ENCODE measurements at regions not wholly inside any gene's neighbourhood (a gene's known extent, or its start where the extent isn't known, plus 50 kb on each side); places are given as distances from the start of the nearest gene placed in this dataset.
A peak's percentile ranks its signal among the peaks of the same experiment; 100 is the strongest.
"Not testable (repeated sequence)": the region's sequence is repeated elsewhere in the genome, so short reads cannot be mapped to it uniquely, and the experiment has no call there.

DNA sequence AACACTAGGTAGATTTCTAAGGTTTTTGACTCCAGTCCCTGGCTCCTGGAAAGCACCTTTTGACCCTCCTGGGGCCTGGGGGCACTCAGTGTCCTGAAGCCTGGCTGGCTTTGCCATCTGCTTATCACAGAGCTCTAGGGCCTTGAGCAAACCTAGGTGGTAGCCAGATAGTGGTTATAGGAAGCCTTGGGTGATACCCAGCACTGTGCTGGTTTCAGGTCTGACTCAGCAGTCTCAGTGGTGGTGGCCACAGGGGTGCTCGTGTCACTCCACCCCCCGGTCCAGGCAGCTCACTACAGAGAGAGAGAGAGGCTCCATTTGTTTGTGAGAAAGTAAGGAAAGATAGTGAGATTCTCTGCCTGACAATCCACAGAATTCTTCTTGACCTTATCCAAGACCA is 195.8 kb upstream of the ZFP42 start:
- ATAC-seq = no peak
- DNase-seq = no peak
- intact Hi-C loops (cut with micrococcal nuclease) = no loop called here

DNA sequence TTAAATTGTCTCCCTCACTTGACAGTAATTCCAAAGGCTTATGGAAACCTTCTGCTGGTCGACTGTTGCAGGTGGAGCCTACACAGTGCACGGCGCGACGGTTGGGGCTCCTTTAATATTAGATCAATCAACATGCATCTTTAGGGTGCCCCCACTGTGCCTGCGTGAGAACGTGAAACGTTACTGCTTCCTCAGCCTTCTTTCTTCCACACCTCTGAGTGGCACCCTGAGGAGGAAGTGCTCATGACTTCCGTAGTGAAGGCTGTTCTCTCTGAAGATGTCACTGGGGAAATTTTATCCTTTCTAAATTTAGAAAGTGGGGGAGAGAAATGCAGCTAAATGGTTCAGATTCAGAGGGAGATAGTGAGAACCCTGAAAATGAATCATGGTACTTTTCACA is 184.0 kb upstream of the ZFP42 start:
- ATAC-seq (no peak), DNase-seq (no peak)
- intact Hi-C loops (cut with micrococcal nuclease) = no loop called here

DNA sequence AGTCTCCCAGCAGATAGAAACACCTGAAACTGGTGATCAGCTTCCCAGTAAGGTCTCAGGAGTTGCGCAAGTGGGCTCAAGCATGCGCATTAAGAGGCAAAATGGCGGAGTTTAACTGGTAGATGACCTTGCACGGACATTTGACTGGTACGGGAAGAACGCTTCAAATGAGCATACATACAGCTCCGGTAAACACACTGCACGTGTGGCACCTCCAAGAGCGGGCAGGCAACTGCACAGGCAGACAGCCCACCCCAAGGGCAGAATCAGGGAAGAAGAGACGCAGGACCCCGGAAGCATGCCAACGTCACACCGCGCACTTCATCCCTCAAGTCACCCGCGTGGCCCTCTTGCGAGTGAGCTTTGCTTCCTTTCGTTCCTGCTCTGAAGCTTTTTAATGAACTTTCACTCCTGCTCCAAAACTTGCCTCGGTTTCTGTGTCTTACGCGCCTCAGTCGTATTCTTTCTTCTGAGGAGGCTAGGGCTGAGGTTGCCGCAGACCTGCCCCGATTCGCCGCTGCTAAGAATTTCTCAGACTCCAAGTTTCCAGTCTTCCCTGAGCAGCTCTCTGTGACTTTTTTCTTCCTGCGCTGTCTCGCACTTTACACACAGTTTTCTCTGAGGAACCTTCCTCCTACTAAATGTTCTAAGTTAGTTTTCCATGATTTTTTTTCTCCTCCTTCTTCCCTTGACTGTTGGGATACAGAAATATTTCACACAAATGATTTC is 180.7 kb upstream of the ZFP42 start:
- ATAC-seq (peak; percentile 43), DNase-seq (peak; percentile 35)
- intact Hi-C loops (cut with micrococcal nuclease) = no loop called here

DNA sequence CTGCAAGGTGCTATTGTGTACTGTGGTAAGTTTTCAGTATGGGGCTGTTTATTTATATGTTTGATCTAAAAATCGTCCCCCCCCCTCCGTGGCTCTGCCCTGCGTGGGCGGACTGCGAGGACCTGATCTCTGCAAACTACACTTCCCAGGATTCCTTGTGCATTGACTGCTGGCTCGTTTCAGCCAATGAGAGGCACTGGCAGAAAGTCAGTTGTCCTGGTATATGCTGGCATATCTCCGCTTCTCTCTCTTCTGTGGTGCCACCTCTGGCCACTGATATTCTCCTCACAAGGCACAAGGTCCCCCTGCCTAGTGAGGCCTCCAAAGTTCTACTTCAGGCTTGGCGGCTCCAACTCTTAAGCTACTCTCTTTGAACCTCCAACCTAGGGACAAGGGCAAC is 168.8 kb upstream of the ZFP42 start:
- DNase-seq (no peak), ATAC-seq (no peak)
- intact Hi-C loops (cut with micrococcal nuclease) = no loop called here

DNA sequence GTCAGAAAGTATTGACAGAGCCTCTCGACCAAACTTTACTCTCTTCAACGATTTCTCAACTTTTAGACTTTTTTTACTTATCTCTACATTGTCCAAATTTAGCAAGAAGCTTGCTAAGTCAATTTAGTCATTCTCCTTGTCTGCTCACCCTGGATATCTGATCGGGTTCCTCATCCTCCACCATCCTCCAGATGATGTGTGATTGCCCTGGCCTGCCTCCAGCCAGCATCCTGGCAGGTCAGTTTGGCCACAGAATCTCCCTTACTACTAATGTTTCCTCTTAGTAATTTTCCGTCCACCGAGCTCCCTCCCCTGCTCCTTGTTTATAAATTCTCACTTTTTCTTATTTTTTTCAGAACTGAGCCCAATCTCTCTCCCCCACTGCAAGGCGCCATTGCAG is 167.9 kb upstream of the ZFP42 start:
- intact Hi-C loops (cut with micrococcal nuclease) = no loop called here
- DNase-seq (no peak), ATAC-seq (no peak)

DNA sequence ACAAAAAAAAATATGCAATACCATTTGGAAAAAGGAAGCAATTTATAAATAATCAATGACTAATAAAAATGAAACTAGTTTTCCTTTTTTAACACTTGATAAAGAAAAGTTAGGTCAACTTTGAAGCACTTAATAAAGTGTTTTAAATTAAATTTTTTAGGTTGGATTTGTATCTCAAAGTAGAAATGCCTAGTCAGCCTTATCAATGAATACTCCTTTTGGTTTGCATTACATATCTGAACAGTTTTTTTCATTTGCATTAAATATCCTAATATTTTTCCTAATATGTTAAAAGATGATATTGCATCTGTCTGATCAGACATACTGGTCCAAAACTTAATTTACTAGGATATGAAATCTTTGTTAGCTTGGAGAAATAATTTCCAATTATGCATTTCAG is 155.8 kb upstream of the ZFP42 start:
- ATAC-seq (no peak), DNase-seq (no peak)
- intact Hi-C loops (cut with micrococcal nuclease) = no loop called here

DNA sequence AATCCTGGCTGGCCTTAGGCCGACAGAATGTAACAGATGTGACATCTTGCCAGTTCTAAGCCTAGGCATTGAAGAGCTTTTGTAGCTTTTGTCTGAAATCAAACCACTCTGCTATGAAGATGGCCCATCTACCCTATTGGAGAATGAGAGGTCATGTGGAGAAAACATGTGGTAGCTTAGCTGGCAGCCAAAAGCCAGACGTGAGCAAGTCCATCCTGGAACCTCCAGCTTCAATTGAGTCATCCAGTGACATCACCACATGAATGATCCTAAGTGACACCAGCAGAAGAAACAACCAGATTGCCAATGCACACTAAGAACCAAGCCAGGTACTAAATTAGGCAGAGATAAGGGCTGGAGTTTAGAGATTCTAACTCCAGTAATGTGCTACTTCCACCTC is 154.8 kb upstream of the ZFP42 start:
- no peak for ATAC-seq
- no peak for DNase-seq
- intact Hi-C loops (cut with micrococcal nuclease) = no loop called here

DNA sequence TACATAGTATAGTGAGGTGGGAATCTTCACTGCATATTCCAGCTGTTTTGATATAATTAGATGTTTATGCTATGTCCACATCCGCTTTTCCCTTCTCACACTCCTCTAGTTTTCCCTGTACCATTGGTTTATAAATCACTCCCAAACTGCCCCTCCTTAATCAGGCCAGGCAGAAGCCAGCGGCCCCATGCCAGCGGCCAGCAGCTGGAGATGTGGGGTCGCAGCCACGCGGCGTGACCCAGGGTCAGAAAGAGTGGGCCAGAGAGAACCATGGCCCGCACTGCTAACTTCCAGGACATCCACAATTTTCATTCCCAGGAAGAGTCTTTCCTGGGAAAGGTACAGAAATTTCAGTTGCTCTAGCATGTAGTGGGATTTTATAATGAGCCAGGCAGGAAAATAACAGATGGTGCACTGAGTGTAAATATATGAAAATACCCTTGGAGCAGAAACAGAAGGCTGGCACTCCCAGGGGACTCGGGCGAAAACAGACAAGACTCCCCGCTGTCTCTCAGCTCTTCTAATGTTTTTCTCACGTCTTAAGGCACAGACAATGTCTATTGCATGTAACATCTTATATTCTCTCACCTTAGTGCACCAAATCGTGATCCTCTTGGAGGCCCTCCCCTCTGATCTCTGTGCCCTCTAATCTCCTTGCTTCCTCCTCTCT is 145.9 kb upstream of the ZFP42 start:
- intact Hi-C loops (cut with micrococcal nuclease) = no loop called here
- no peak for ATAC-seq
- no peak for DNase-seq

DNA sequence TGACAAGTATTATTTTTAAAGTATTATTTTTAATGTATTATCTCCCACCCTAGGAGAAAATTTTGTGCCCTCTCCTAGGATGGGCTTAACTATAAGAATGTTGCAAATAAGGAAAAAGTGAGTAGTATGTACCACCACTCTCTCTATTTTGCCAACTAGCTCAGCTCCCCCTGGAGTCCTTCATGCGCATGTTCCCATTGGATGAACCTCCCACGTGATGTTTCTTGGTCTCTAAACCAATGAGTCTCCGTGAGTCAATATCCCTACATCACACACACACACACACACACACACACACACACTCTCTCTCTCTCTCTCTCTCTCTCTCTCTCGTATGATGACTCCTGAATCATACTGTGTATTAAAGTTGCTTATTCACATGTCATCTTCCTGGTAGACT is 129.7 kb upstream of the ZFP42 start:
- no peak for DNase-seq
- intact Hi-C loops (cut with micrococcal nuclease) = no loop called here
- ATAC-seq = no peak

DNA sequence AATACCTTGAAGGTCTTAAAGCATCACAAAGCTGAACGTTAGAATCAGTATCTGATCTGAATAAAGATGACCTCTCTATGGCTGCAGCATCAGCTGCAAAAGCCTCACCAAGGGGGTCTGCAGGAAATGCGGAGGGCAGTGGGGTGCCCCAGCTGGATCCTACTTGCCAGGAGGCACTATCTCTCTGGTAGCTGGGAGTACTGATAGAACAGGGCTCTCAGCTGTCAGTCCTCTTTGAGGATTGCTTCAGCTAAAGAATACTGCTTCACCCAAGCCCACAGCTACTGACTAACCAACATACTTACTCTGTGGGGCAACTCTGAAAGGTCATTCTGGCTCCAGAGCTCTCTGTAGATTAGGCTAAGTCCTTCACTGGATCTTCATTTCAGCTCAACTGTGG is 112.5 kb upstream of the ZFP42 start:
- no peak for DNase-seq
- intact Hi-C loops (cut with micrococcal nuclease) = no loop called here
- no peak for ATAC-seq

DNA sequence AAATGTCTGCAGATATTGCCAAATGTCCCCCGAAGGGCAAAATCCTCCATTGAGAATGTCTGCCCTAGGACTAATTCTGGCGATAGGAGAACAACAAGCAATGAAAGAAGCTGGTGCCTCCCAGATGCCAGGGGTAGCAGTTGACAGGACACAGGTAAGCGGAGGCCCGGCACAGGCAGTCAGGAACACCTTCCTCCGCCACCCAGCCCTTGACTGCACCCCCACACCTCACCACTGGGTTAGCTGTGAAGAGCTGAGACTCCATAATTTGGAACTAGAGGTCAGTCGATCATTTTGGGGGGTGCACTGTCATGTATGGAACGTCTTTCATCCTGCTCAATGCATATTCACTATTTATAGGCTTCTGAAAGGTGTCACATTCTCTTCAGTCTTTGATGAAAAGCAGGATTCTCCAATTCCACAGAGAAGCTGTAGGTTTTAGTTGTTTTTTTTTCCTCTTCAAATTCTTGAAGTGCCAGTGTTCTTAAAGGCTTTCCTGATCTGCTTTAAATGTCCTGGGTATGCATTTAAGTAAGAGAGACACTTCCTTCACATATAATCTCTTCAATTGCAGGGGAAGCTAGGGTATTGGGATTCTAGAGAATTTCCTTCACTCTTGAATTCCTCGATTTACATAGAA is 111.6 kb upstream of the ZFP42 start:
- no peak for DNase-seq
- ATAC-seq = no peak
- intact Hi-C loops (cut with micrococcal nuclease) = no loop called here

DNA sequence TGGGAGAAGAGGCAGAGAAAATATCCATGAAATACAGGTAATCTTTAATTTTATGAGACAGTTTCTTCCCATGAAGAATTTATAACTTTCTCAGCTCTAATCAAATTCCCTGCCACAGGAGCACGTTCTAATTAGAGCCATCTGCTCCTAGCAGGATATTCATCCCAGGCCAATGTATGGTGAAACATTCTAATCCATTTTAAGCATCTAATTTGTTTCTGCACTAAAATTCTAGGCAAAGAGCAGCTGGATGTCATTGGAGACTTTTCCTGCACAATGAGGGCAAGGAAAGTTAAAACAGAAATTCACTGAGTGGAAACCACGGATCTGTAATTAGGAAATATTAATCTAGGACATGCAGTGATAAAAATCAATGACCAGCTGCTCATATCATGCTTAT is 107.7 kb upstream of the ZFP42 start:
- no peak for ATAC-seq
- no peak for DNase-seq
- intact Hi-C loops (cut with micrococcal nuclease) = no loop called here

DNA sequence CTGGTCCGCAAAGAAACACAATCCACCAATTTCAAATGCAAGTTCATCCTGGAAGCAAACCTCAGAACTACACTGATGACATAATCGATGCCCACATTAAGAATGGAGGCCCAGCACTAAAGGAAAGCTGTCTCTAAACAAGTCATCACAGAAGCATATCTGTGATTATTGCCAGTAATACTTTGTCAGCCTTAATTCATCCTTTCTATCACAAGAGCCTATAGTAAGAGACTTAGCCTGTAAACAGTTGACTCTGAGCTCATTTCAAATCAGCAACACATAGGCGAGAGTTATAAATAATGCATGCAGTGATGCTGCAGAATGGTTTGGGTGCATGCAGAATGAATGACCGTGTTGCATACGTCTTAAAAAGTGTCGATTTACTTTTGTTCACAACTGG is 105.9 kb upstream of the ZFP42 start:
- intact Hi-C loops (cut with micrococcal nuclease) = no loop called here
- no peak for ATAC-seq
- DNase-seq = no peak

DNA sequence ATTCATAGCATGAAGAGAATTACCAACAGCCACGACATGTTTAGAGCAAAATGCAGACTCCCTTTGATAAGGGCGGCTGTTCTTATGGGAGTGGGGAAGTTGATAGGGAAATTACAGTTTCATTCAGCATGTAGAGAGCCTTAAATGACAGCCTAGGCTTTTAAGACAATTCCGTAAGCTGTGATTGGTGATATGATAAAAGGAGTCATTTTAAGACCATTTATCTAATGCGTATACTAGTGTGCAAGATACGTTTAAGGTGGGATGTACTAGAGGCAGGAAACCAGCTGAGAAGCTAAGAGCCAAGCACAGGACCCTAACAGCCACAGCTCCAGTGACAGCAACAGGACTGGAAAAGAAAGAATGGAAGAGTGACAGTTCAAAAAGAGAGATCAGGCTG is 102.2 kb upstream of the ZFP42 start:
- DNase-seq (no peak), ATAC-seq (no peak)
- intact Hi-C loops (cut with micrococcal nuclease) = no loop called here

DNA sequence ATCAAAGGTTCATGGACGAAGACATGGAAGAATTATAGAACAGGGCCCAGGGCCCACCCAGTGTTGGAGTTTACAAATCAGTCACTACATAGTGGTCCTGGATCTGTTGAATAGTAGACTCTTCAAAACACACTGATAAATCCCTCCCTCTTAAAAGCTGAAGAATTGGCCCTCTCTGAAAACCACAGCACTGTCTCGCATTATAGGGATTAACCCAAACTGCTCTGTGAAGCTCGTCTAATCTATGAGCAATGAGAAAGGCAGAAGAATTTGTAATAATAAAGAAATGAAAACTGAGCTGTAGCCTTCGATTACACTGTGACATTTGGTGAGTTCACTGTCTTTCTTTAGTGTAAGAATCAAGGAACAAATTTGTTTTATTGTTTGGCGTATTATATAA is 92.5 kb upstream of the ZFP42 start:
- no peak for ATAC-seq
- intact Hi-C loops (cut with micrococcal nuclease) = no loop called here
- no peak for DNase-seq

DNA sequence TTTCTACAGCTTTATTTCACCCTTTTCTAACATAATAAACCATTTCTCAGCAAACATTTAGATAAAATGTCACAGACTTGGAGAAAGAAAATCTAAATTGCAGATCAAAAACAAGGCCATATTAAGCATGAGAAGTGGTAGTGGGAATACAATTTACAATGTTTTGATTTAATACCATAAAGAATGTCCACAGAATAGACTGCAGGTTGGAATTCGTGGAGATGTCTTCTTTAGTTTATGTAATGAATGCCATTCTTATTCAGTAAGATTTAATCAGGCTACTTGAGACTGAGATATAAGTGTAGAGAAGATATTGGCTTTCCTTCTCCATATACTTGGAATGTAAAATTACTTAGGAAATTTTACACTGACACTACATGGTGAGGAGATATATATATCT is 91.9 kb upstream of the ZFP42 start:
- ATAC-seq = no peak
- intact Hi-C loops (cut with micrococcal nuclease) = no loop called here
- DNase-seq = no peak

DNA sequence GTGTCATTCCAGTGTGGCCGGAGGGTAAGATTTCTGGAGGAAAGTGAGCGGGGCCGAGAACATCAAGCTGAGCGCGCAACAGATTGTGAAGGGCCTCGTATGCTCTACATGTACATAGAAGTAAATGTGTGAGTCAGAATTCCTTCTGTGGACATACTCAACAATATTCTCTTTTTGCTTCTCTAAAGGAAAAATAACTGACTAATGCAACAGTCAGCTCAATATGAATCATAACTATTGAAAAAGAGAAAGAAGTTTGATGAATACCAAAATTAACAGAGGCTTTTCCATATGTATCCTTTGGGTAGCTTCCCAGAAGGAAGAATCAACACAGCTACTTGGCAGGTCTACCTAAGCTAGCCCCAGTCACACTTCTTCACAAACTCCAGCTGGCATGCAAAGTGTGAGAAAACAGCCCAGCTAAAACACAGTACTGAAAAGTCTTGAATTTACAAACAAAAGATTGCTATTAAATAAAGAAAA is 87.5 kb upstream of the ZFP42 start:
- ATAC-seq = no peak
- intact Hi-C loops (cut with micrococcal nuclease) = no loop called here
- DNase-seq = no peak

DNA sequence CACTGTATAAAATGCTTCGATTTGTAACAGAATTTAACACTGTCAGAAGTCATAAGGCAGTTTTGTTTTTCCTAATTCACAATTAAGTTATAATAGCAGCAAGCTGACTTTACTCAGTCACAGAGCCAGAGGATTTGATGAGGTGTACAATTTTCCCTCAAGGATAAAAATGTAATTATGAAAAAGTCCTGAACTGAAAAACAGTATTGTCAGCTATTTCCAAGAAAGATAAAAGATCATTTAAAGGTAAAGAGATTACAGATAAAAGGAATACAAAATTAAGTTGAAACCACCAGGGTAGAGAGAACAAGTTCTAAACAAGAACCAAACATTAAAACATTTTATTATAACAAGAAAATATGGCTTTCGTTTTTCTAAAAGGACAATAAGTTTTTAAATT is 86.8 kb upstream of the ZFP42 start:
- no peak for ATAC-seq
- intact Hi-C loops (cut with micrococcal nuclease) = no loop called here

DNA sequence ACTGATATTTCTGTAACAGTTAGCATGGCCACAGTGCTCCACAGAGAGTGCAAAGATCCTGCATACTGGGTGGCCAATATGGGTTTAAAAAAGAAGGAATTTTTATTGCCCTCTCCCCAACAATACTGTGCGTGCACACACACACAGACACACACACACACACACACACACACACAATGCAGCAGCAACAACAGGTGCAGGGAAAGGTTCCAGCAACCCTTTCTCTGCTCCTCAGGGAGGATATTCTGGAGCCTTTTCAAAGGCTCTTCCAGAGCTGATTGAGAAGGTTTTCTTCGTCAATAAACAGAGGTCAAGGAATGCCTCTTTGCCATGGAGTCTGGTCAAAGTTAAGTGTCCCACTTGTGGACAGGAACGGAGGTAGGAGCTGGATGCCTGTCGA is 84.8 kb upstream of the ZFP42 start:
- DNase-seq (no peak), ATAC-seq (no peak)
- intact Hi-C loops (cut with micrococcal nuclease) = no loop called here

More for the DNA sequence above, 86.8 kb upstream of the ZFP42 start:
- no peak for DNase-seq

DNA sequence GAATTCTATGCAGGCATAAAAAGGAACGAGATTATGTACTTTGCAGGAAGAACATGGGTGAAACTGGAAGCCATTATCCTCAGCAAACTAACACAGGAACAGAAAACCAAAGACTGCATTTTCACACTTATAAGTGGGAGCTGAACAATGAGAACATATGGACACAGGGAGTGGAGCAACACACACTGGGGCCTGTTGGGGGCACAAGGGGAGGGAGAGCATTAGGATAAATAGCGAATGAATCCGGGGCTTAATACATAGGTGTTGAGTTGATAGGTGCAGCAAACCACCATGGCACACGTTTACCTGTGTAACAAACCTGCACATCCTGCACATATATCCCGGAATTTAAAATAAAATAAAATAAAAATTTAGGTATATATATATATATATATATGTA is 80.2 kb upstream of the ZFP42 start:
- DNase-seq; ATAC-seq; intact Hi-C loops (cut with micrococcal nuclease): not testable (repeated sequence)

DNA sequence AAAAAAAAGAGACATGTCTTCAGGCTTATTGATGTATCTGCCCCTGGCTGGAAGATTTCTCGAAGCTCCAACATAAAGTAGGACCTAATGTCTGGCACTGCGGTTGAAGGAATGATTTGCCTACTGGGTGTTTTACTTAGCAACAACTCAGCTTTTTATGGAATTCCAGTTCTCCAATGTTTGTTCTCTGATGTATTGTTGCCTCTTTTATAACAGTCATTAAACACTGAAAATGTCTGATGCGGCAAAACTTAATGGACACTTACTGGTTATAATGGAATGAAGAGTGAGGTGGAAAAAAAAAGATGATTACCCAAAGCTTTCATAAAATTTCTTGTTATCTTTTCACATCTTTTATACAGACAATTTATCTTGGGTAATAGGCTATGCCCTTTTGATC is 75.6 kb upstream of the ZFP42 start:
- ATAC-seq (no peak), DNase-seq (no peak)
- intact Hi-C loops (cut with micrococcal nuclease) = no loop called here
